Kidney (tissue), 13 donors: ENCODE measurements at regions not wholly inside any gene's neighbourhood (a gene's known extent, or its start where the extent isn't known, plus 50 kb on each side); places are given as distances from the start of the nearest gene placed in this dataset.

Experiments
- DNase-seq, 5 donors: peaks; one replicate each; pipeline ENCODE4 v3.0.0-alpha.2; 2013 to 2020
- FAIRE-seq: peaks from 2 replicates; lab custom pipeline; 2012; peaks lifted over from hg19 to GRCh38; lab: Jason Lieb, UNC
- H3K27ac ChIP-seq, 2 donors: one replicate each; pipeline ENCODE4 v1.7.0; 2013; ENCODE audit warnings: low read depth in 2 of 2, low read length in 2 of 2, inconsistent platforms in 1 of 2
- H3K27me3 ChIP-seq: one replicate; pipeline ENCODE4 v1.7.1; 2013; ENCODE audit warnings: low read length, inconsistent platforms; ENCODE audit not compliant: control insufficient read depth, insufficient read depth
- H3K36me3 ChIP-seq, 3 donors: one replicate each; pipeline versions ENCODE4 v1.7.0 to v1.7.1; 2013; ENCODE audit warnings: low read length in 3 of 3, control low read depth in 1 of 3, inconsistent platforms in 1 of 3; ENCODE audit not compliant: insufficient read depth in 3 of 3, control insufficient read depth in 2 of 3
- H3K4me1 ChIP-seq, 3 donors: one replicate each; pipeline versions ENCODE4 v1.7.0 to v1.7.1; 2013; ENCODE audit warnings: low read length in 3 of 3, inconsistent platforms in 1 of 3, low read depth in 1 of 3; ENCODE audit not compliant: control insufficient read depth in 2 of 3, insufficient read depth in 2 of 3
- H3K4me3 ChIP-seq, 3 donors: one replicate each; pipeline versions ENCODE4 v1.7.0 to v1.8.1; 2013; ENCODE audit warnings: low read length in 3 of 3, control low read depth in 1 of 3, inconsistent platforms in 1 of 3
- H3K9ac ChIP-seq, 3 donors: one replicate each; pipeline versions ENCODE4 v1.7.0 to v1.7.1; 2013; ENCODE audit warnings: low read length in 3 of 3, control low read depth in 1 of 3, inconsistent platforms in 1 of 3
- H3K9me3 ChIP-seq, 3 donors: one replicate each; pipeline versions ENCODE4 v1.7.0 to v1.7.1; 2013; ENCODE audit warnings: low read length in 3 of 3, control low read depth in 1 of 3, inconsistent platforms in 1 of 3; ENCODE audit not compliant: control insufficient read depth in 2 of 3, insufficient read depth in 1 of 3
- intact Hi-C: fragments of 100-400 bp; cut with DNase I; formaldehyde crosslinking; loops from one replicate; pipeline ENCODE4 v1.11.1; 2022
- TF ChIP-seq, protein P1 (sequence below): IDR thresholded peaks from 3 replicates; pipeline ENCODE4 v1.5.1; 2012; ENCODE audit warnings: mild to moderate bottlenecking, moderate library complexity, borderline replicate concordance; ENCODE audit not compliant: insufficient read depth; ENCODE audit errors: extremely low read depth
- donor health status: control.
- donor health status: control.
- donor health status: control.
- donor health status: control.
- donor health status: control.
- donor health status: DM: yes; HTN: yes; CAD: no.
- donor health status: Normal renal cell carcinoma (clear cell type).

DNA sequence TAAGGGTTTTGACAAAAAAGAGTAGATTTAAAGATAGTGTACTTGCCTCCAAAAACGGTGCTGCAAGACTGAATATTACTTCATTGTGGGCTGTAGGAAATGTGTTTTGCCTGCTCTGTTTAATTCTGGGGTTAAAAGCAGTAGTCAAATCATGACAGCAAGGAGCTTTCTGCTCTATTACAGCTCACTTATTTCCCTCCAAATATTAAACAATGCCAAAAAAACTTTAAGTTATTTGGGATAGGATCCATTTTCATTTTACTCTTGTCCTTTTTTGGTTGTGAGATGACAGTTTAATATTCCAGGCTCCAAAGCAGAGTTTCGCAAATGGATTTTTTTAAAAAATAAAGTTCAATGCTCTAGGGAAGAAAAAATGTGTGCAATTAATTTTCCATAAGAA is 340.4 kb upstream of the RGMB start:
- H3K9me3 ChIP-seq = no peaks in the 10 kb centered on the region
- TF ChIP-seq, protein P1, sequence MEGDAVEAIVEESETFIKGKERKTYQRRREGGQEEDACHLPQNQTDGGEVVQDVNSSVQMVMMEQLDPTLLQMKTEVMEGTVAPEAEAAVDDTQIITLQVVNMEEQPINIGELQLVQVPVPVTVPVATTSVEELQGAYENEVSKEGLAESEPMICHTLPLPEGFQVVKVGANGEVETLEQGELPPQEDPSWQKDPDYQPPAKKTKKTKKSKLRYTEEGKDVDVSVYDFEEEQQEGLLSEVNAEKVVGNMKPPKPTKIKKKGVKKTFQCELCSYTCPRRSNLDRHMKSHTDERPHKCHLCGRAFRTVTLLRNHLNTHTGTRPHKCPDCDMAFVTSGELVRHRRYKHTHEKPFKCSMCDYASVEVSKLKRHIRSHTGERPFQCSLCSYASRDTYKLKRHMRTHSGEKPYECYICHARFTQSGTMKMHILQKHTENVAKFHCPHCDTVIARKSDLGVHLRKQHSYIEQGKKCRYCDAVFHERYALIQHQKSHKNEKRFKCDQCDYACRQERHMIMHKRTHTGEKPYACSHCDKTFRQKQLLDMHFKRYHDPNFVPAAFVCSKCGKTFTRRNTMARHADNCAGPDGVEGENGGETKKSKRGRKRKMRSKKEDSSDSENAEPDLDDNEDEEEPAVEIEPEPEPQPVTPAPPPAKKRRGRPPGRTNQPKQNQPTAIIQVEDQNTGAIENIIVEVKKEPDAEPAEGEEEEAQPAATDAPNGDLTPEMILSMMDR = no peak
- no peaks in the 10 kb centered on the region for H3K27me3 ChIP-seq
- no peak for FAIRE-seq
- no peak for DNase-seq
- no peak overlapping the region for H3K4me3 ChIP-seq
- no peaks in the 10 kb centered on the region for H3K4me1 ChIP-seq
- no peak overlapping the region for H3K27ac ChIP-seq
- intact Hi-C loops = no loop called here
- no peak overlapping the region for H3K9ac ChIP-seq
- no peaks in the 10 kb centered on the region for H3K36me3 ChIP-seq

DNA sequence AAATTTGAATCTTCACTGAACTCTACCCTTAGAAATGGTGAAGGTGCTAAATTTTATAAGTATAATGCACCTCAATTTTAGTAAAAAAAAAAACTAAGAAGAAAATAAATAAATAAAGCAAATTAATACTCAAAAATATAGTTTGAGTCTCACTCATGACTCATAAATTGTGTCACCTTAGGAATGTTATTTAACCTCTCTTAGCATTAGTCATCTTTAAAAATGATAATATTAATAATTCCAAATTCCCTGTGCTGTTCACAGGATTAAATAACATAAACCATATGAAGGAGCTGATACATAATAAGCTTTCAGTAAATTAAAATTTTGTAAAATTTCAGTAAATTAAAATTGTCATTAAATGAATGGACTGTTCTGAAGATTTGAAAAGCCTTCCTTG is 339.8 kb upstream of the RGMB start:
- TF ChIP-seq, protein P1 = no peak
- no peak overlapping the region for H3K27ac ChIP-seq
- no peaks in the 10 kb centered on the region for H3K9me3 ChIP-seq
- H3K36me3 ChIP-seq = no peaks in the 10 kb centered on the region
- no peak overlapping the region for H3K4me3 ChIP-seq
- DNase-seq (no peak), FAIRE-seq (peak; percentile 17)
- intact Hi-C loops = no loop called here
- H3K4me1 ChIP-seq = no peaks in the 10 kb centered on the region
- no peaks in the 10 kb centered on the region for H3K27me3 ChIP-seq
- H3K9ac ChIP-seq = no peak overlapping the region

DNA sequence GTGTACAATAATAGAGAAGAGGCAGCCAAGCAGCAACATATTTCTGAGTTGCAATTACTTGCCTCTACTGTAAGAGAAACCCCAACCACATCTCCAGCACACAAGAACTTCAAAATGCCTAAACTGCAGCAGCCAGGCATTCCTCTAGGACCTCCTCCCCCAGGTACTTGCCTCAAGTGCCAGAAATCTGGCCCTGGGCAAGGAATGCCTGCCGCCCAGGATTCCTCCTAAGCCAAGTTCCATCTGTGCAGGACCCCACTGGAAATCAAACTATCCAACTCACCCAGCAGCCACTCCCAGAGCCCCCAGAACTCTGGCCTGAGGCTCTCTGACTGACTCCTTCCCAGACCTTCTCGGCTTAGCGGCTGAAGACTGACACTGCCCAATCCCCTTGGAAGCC is 336.8 kb upstream of the RGMB start:
- intact Hi-C loops = no loop called here
- TF ChIP-seq, protein P1 = no peak
- no peak overlapping the region for H3K27ac ChIP-seq
- H3K36me3 ChIP-seq = no peaks in the 10 kb centered on the region
- no peak for DNase-seq
- FAIRE-seq = no peak
- H3K9ac ChIP-seq = no peak overlapping the region
- no peaks in the 10 kb centered on the region for H3K4me1 ChIP-seq
- no peaks in the 10 kb centered on the region for H3K27me3 ChIP-seq
- H3K9me3 ChIP-seq = peaks cover 0 to 3% (median 0%) of the 10 kb centered on the region in 3 donors
- H3K4me3 ChIP-seq = no peak overlapping the region

DNA sequence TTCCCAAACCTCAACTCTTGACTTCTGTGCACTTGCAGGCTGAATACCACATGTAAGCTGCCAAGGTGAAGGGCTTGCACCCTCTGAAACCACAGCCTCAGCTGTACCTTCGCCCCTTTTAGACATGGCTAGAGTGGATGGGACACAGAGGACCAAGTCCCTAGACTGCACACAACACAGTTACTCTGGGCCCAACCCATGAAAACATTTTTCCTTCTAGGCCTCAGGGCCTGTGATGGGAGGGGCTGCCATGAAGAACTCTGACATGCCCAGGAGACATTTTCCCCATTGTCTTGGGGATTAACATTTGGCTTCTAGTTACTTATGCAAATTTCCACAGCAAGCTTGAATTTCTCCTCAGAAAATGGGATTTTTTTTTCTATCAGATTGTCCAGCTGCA is 331.0 kb upstream of the RGMB start:
- no peak for FAIRE-seq
- intact Hi-C loops = no loop called here

More for the DNA sequence above, 331.0 kb upstream of the RGMB start:
- Histone ChIP-seq H3K27me3 (no peaks in the 10 kb centered on the region), H3K4me3 (no peak overlapping the region), H3K4me1 (no peaks in the 10 kb centered on the region), H3K36me3 (no peaks in the 10 kb centered on the region), H3K9me3 (peaks cover 0 to 5% (median 0%) of the 10 kb centered on the region in 3 donors), H3K27ac (no peak overlapping the region), H3K9ac (no peak overlapping the region)
- TF ChIP-seq, protein P1 = no peak
- DNase-seq = no peak
